HEK293T (cell line): ENCODE measurements at regions not wholly inside any gene's neighbourhood (a gene's known extent, or its start where the extent isn't known, plus 50 kb on each side); places are given as distances from the start of the nearest gene placed in this dataset.

Source experiments
- BHLHE40 ChIP-seq: fragments of 450-650 bp; IDR thresholded peaks from 2 replicates; pipeline ENCODE4 v1.6.1; 2016; ENCODE audit warnings: mild to moderate bottlenecking, moderate library complexity, borderline replicate concordance
- CTBP1 ChIP-seq: fragments of 450-650 bp; IDR thresholded peaks from 2 replicates; pipeline ENCODE4 v1.6.1; 2016; ENCODE audit warnings: borderline replicate concordance
- FOXA1 ChIP-seq: fragments of 450-650 bp; IDR thresholded peaks from 2 replicates; pipeline ENCODE4 v1.6.1; 2016; ENCODE audit warnings: mild to moderate bottlenecking
- FOXK2 ChIP-seq: fragments of 450-650 bp; IDR thresholded peaks from 2 replicates; pipeline ENCODE4 v1.6.1; 2016; ENCODE audit warnings: mild to moderate bottlenecking
- FOXM1 ChIP-seq: fragments of 450-650 bp; IDR thresholded peaks from 2 replicates; pipeline ENCODE4 v1.6.1; 2017; ENCODE audit warnings: mild to moderate bottlenecking, borderline replicate concordance
- HDGF ChIP-seq: fragments of 450-650 bp; IDR thresholded peaks from 2 replicates; pipeline ENCODE4 v1.6.1; 2017; ENCODE audit warnings: antibody characterized with exemption, borderline replicate concordance
- L3MBTL2 ChIP-seq: fragments of 450-650 bp; conservative IDR thresholded peaks from 2 replicates; pipeline ENCODE4 v1.6.1; 2016; ENCODE audit warnings: mild to moderate bottlenecking
- NFRKB ChIP-seq: fragments of 450-650 bp; IDR thresholded peaks from 2 replicates; pipeline ENCODE4 v1.6.1; 2016; ENCODE audit warnings: mild to moderate bottlenecking, moderate library complexity
- SP1 ChIP-seq: fragments of 450-650 bp; IDR thresholded peaks from 2 replicates; pipeline ENCODE4 v1.6.1; 2017
- SUZ12 ChIP-seq: fragments of 450-650 bp; IDR thresholded peaks from 2 replicates; pipeline ENCODE4 v1.6.1; 2016; ENCODE audit warnings: mild to moderate bottlenecking
- TARDBP ChIP-seq: fragments of 450-650 bp; IDR thresholded peaks from 2 replicates; pipeline ENCODE4 v1.6.1; 2016
- TF ChIP-seq, protein P1 (sequence below): fragments of 450-650 bp; IDR thresholded peaks from 2 replicates; pipeline ENCODE4 v1.6.1; 2016

DNA sequence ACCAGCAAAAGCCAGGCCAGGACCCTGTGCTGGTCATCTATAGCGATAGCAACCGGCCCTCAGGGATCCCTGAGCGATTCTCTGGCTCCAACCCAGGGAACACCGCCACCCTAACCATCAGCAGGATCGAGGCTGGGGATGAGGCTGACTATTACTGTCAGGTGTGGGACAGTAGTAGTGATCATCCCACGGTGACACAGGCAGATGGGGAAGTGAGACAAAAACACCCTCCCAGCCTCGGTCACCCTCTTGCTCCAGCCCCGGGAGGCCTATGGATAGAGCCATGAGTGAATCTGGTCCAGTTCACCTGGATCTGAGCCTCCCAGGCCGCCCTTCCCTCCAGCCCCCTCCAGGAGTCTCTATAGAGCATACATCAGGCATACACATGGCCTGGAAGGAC lies 115.2 kb upstream of the IGLL5 start:
- no peak for TF ChIP-seq TARDBP
- TF ChIP-seq SP1: no peak
- no peak for TF ChIP-seq SUZ12
- TF ChIP-seq L3MBTL2: no peak
- TF ChIP-seq CTBP1: no peak
- TF ChIP-seq BHLHE40: no peak
- TF ChIP-seq HDGF: no peak
- TF ChIP-seq, protein P1, sequence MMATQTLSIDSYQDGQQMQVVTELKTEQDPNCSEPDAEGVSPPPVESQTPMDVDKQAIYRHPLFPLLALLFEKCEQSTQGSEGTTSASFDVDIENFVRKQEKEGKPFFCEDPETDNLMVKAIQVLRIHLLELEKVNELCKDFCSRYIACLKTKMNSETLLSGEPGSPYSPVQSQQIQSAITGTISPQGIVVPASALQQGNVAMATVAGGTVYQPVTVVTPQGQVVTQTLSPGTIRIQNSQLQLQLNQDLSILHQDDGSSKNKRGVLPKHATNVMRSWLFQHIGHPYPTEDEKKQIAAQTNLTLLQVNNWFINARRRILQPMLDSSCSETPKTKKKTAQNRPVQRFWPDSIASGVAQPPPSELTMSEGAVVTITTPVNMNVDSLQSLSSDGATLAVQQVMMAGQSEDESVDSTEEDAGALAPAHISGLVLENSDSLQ: no peak
- no peak for TF ChIP-seq FOXM1
- TF ChIP-seq FOXK2: no peak
- TF ChIP-seq NFRKB: no peak
- TF ChIP-seq FOXA1: no peak
